Hepatocyte (in vitro differentiated cells): ENCODE measurements at regions not wholly inside any gene's neighbourhood (a gene's known extent, or its start where the extent isn't known, plus 50 kb on each side); places are given as distances from the start of the nearest gene placed in this dataset.
A peak's percentile ranks its signal among the peaks of the same experiment; 100 is the strongest.
"Not testable (repeated sequence)": the region's sequence is repeated elsewhere in the genome, so short reads cannot be mapped to it uniquely, and the experiment has no call there.

Experiments used
- DNase-seq: peaks from one replicate; pipeline ENCODE4 v3.0.0-alpha.2; 2016; ENCODE audit warnings: low spot score
- H2AFZ ChIP-seq: fragments of 200-600 bp; sonication (generic); 2 replicates; pipeline ENCODE4 v1.6.0; 2016; ENCODE audit warnings: antibody characterized with exemption, mild to moderate bottlenecking
- H3K27ac ChIP-seq: fragments of 200-600 bp; sonication (generic); 2 replicates; pipeline ENCODE4 v1.5.1; 2016; ENCODE audit warnings: mild to moderate bottlenecking
- H3K27me3 ChIP-seq: fragments of 200-600 bp; sonication (generic); 2 replicates; pipeline ENCODE4 v1.6.1; 2016
- H3K36me3 ChIP-seq: fragments of 200-600 bp; sonication (generic); replicated peaks from 2 replicates; pipeline ENCODE4 v1.5.1; 2016; ENCODE audit warnings: low read depth; ENCODE audit not compliant: insufficient read depth
- H3K4me1 ChIP-seq: fragments of 200-600 bp; sonication (generic); 2 replicates; pipeline ENCODE4 v1.5.1; 2016; ENCODE audit warnings: mild to moderate bottlenecking, moderate library complexity; ENCODE audit not compliant: insufficient read depth
- H3K4me2 ChIP-seq: fragments of 200-600 bp; sonication (generic); 2 replicates; pipeline ENCODE4 v1.6.0; 2016
- H3K4me3 ChIP-seq: fragments of 200-600 bp; sonication (generic); 2 replicates; pipeline ENCODE4 v1.5.1; 2016; ENCODE audit warnings: mild to moderate bottlenecking
- H3K79me2 ChIP-seq: fragments of 200-600 bp; sonication (generic); 2 replicates; pipeline ENCODE4 v1.6.0; 2017; ENCODE audit warnings: mild to moderate bottlenecking
- H3K9me2 ChIP-seq: fragments of 200-600 bp; sonication (generic); replicated peaks from 2 replicates; pipeline ENCODE4 v1.6.0; 2017; ENCODE audit warnings: mild to moderate bottlenecking; ENCODE audit not compliant: insufficient read depth
- H3K9me3 ChIP-seq: fragments of 200-600 bp; sonication (generic); 2 replicates; pipeline ENCODE4 v1.5.1; 2016; ENCODE audit warnings: low read depth, mild to moderate bottlenecking
- H4K20me1 ChIP-seq: fragments of 200-600 bp; sonication (generic); 2 replicates; pipeline ENCODE4 v1.6.0; 2016; ENCODE audit warnings: mild to moderate bottlenecking; ENCODE audit not compliant: insufficient read depth, poor library complexity, severe bottlenecking
- EZH2 ChIP-seq: fragments of 200-600 bp; sonication (generic); IDR thresholded peaks from 2 replicates; pipeline ENCODE4 v1.6.1; 2016; ENCODE audit warnings: antibody characterized with exemption, mild to moderate bottlenecking, borderline replicate concordance
- EZH2phosphoT487 ChIP-seq: fragments of 200-600 bp; sonication (generic); IDR thresholded peaks from one replicate; pipeline ENCODE4 v1.6.1; 2018; ENCODE audit warnings: antibody characterized with exemption, mild to moderate bottlenecking, low read depth, moderate library complexity; ENCODE audit not compliant: unreplicated experiment, severe bottlenecking
- WGBS: methylation state at CpG from one replicate; pipeline ENCODE4 v1.1.6; 2016; ENCODE audit warnings: low lambda C conversion rate; ENCODE audit errors: missing lambda C conversion rate; 5-methylcytosine and 5-hydroxymethylcytosine counted together
- TF ChIP-seq, protein P1 (sequence below): fragments of 200-600 bp; sonication (generic); IDR thresholded peaks from 2 replicates; pipeline ENCODE4 v1.5.1; 2016; ENCODE audit warnings: antibody characterized with exemption, mild to moderate bottlenecking; ENCODE audit not compliant: poor library complexity

DNA sequence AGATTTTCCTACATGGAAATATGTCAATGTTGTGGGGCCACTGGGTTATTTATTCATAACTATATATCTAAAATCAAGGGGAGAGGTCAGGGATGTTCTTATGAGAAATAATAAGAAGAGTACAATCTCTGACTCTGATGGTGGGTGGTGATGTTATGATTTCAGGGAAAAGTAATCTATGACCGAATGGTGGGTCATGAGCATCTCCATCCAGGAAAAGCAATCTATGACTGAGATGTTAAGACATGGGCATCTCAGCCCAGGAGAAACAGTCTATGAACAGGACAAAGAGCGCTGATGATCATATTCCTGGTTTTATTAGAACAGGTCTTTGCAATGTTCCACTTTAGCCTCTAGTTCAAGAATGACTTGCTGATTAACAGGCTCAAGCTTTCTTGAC, 137.1 kb downstream of the ARSF start:
- Histone ChIP-seq H3K4me2 (peak overlapping the region; percentile 14), H3K27ac (peak overlapping the region; percentile 60), H3K79me2 (no peaks in the 10 kb centered on the region), H3K4me1 (peaks cover 20% of the 10 kb centered on the region), H3K9me3 (no peaks in the 10 kb centered on the region), H4K20me1 (no peaks in the 10 kb centered on the region), H2AFZ (no peak overlapping the region), H3K9me2 (no peaks in the 10 kb centered on the region), H3K36me3 (no peaks in the 10 kb centered on the region), H3K27me3 (no peaks in the 10 kb centered on the region), H3K4me3 (no peak overlapping the region)
- 91% methylated on average over 2 of the region's 2 CpGs for WGBS
- no peak for DNase-seq
- TF ChIP-seq EZH2phosphoT487: no peak

DNA sequence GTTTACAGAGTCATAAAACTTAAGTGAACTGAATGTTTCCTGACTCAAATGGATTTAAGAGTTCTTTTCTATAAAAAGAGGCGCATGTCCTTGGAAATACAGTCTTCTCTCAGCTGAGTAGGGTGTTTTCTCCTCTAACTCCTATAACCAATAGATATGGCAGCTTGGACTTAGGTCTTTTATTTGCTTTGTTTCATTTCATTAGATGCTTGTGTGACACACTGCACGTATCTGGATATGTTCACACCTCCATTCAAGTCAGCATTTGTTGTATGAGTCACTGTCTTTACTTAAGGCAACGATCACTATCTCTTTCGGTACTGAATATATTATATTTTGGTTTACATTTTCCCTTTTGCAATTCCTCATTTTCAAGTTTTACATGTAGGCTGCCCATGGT, 136.6 kb downstream of the ARSF start:
- 28% methylated on average over 4 of the region's 4 CpGs for WGBS
- H3K27ac ChIP-seq: peak overlapping the region; percentile 60
- H3K4me2 ChIP-seq: peak overlapping the region; percentile 14

DNA sequence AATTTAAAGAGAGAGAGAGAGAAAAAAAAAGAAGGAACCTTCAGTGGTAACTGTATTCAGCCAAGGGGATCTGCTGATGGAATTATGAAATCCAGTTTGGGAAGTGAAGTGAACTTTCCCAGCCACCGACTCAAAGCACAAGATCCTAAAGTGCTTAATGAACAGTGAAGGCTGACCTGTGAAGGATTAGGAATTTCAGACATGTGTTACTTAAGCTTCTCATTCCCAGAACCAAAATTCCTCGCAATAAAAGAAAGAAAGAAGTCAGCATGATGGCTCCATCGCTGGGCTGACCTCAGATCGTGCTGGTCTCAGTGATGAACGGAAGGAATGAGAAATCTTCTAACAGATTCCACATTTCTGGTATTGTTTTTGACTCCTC, 135.2 kb downstream of the ARSF start:
- peak overlapping the region; percentile 34 for H3K4me2 ChIP-seq
- WGBS: 46% methylated on average over 5 of the region's 5 CpGs

More for the DNA sequence above, 136.6 kb downstream of the ARSF start:
- TF ChIP-seq EZH2 (no peak), EZH2phosphoT487 (no peak)
- TF ChIP-seq, protein P1, sequence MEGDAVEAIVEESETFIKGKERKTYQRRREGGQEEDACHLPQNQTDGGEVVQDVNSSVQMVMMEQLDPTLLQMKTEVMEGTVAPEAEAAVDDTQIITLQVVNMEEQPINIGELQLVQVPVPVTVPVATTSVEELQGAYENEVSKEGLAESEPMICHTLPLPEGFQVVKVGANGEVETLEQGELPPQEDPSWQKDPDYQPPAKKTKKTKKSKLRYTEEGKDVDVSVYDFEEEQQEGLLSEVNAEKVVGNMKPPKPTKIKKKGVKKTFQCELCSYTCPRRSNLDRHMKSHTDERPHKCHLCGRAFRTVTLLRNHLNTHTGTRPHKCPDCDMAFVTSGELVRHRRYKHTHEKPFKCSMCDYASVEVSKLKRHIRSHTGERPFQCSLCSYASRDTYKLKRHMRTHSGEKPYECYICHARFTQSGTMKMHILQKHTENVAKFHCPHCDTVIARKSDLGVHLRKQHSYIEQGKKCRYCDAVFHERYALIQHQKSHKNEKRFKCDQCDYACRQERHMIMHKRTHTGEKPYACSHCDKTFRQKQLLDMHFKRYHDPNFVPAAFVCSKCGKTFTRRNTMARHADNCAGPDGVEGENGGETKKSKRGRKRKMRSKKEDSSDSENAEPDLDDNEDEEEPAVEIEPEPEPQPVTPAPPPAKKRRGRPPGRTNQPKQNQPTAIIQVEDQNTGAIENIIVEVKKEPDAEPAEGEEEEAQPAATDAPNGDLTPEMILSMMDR: no peak
- H3K36me3 ChIP-seq: no peaks in the 10 kb centered on the region
- H4K20me1 ChIP-seq: no peaks in the 10 kb centered on the region
- H3K9me2 ChIP-seq: no peaks in the 10 kb centered on the region
- H3K4me1 ChIP-seq: peaks cover 19% of the 10 kb centered on the region
- no peak overlapping the region for H3K4me3 ChIP-seq
- no peaks in the 10 kb centered on the region for H3K9me3 ChIP-seq
- DNase-seq: peak; percentile 16
- H2AFZ ChIP-seq: no peak overlapping the region
- no peaks in the 10 kb centered on the region for H3K27me3 ChIP-seq
- no peaks in the 10 kb centered on the region for H3K79me2 ChIP-seq

DNA sequence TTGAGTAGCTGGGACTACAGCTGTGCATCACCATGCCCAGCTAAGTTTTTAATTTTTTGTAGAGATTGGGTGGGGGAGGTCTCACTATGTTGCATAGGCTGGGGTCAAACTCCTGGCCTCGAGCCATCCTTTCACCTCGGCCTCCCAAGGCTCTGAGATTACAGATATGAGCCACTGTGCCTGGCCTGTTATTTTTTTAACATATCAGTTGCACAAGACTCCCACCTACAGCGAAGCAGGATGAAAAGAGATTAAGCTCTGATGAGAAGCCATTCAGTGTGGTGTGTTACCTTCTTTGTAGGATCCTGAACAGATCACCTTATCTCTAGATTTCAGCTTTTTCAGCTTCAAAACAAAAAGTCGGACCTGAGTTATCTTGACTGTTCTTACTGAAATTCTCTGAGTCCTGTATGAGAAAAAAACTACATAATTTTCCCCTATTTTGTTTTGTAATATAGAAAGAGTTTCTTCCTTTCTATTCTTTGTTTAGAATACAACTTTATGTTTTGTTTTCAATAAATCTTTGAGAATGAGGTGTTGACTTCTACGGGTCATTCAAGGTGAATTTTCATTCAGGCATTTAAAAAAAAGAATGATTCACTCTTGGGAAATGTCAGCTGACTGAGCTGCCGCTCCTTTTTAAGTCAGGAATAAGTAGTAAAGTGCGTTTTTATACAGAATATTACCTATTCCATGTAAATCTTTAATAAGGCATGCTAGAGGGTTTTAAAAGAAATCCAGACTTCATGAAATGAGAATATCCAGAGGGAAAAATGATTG, 134.6 kb downstream of the ARSF start:
- no peak for TF ChIP-seq EZH2phosphoT487
- TF ChIP-seq, protein P1: no peak
- TF ChIP-seq EZH2: no peak
- Histone ChIP-seq H3K4me1 (peaks cover 19% of the 10 kb centered on the region), H3K36me3 (no peaks in the 10 kb centered on the region), H4K20me1 (no peaks in the 10 kb centered on the region), H2AFZ (no peak overlapping the region), H3K9me3 (no peaks in the 10 kb centered on the region), H3K27me3 (no peaks in the 10 kb centered on the region), H3K27ac (peak overlapping the region; percentile 62), H3K4me2 (peak overlapping the region; percentile 34), H3K79me2 (no peaks in the 10 kb centered on the region), H3K4me3 (no peak overlapping the region), H3K9me2 (no peaks in the 10 kb centered on the region)
- 21% methylated on average over 7 of the region's 7 CpGs for WGBS
- peak; percentile 27 for DNase-seq

More for the DNA sequence above, 135.2 kb downstream of the ARSF start:
- no peaks in the 10 kb centered on the region for H3K9me3 ChIP-seq
- H3K79me2 ChIP-seq: no peaks in the 10 kb centered on the region
- H2AFZ ChIP-seq: no peak overlapping the region
- H3K36me3 ChIP-seq: no peaks in the 10 kb centered on the region
- no peaks in the 10 kb centered on the region for H4K20me1 ChIP-seq
- peaks cover 19% of the 10 kb centered on the region for H3K4me1 ChIP-seq
- H3K27ac ChIP-seq: peak overlapping the region; percentile 62
- DNase-seq: peak; percentile 7
- no peak overlapping the region for H3K4me3 ChIP-seq
- TF ChIP-seq EZH2 (no peak), EZH2phosphoT487 (no peak)
- H3K9me2 ChIP-seq: no peaks in the 10 kb centered on the region
- H3K27me3 ChIP-seq: no peaks in the 10 kb centered on the region

DNA sequence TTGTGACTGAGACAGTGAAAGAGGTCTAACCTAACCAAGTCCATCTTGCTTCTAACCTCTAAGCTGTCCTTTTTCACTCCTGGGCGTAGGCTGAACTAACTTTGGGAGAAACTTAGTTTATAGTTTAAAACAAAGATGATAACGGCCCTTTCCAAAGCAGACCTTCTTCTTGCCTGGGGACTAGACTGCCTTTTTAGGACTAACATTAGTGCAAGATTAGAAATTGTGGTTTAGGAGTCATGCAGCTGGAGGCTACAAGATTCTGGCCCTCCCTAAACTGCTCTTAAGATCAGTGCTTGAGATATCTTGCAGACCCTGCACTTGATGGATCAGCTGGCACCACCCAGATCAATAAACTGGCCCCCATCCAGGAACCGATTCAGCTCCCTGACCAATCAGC, 130.9 kb downstream of the ARSF start:
- H3K4me2 ChIP-seq, H3K9me2 ChIP-seq, H3K4me1 ChIP-seq, H3K79me2 ChIP-seq, H3K9me3 ChIP-seq, H3K36me3 ChIP-seq, H3K4me3 ChIP-seq, H3K27ac ChIP-seq, H2AFZ ChIP-seq, DNase-seq, H4K20me1 ChIP-seq, H3K27me3 ChIP-seq: not testable (repeated sequence)
- WGBS: 64% methylated on average over 3 of the region's 3 CpGs
